Pancreas (tissue), 10 donors: ENCODE measurements at regions not wholly inside any gene's neighbourhood (a gene's known extent, or its start where the extent isn't known, plus 50 kb on each side); places are given as distances from the start of the nearest gene placed in this dataset.

Experiments
- ATAC-seq, 4 donors: fragments of 200-7000 bp; cut with Tn5 transposase; one replicate each; pipeline versions ENCODE4 v1.8.0 to v1.9.1; 2020; ENCODE audit warnings: mild to moderate bottlenecking in 4 of 4, moderate library complexity in 4 of 4
- DNase-seq, 6 donors: peaks; one replicate each; pipeline ENCODE4 v3.0.0-alpha.2; 2020
- FAIRE-seq: peaks from 2 replicates; lab custom pipeline; 2012; peaks lifted over from hg19 to GRCh38; lab: Jason Lieb, UNC
- H3K27ac ChIP-seq, 4 donors: fragments of 200-600 bp; sonication (generic); 1 replicate in 3 of 4; 2 replicates in 1 of 4; pipeline versions ENCODE4 v1.5.0 to v1.8.0; 2020
- H3K27me3 ChIP-seq, 4 donors: fragments of 200-600 bp; one replicate each; pipeline ENCODE4 v1.8.0; 2021
- H3K36me3 ChIP-seq, 3 donors: fragments of 200-600 bp; sonication (generic) in 1 of 3; one replicate each; pipeline versions ENCODE4 v1.5.0 to v1.8.0; 2020 to 2021
- H3K4me1 ChIP-seq, 3 donors: fragments of 200-600 bp; one replicate each; pipeline ENCODE4 v1.8.0; 2021
- H3K4me3 ChIP-seq, 4 donors: fragments of 200-600 bp; sonication (generic) in 2 of 4; one replicate each; pipeline versions ENCODE4 v1.5.0 to v1.8.0; 2020 to 2021
- H3K9me3 ChIP-seq, 4 donors: fragments of 200-600 bp; one replicate each; pipeline ENCODE4 v1.8.0; 2021
- CTCF ChIP-seq, 4 donors: fragments of 200-600 bp; sonication (generic) in 3 of 4; IDR thresholded peaks; one replicate each; pipeline versions ENCODE4 v1.5.0 to v1.8.0; 2021; ENCODE audit warnings: antibody characterized with exemption in 4 of 4
- WGBS, 2 donors: extraction: QIAGEN DNeasy Blood & Tissue Kit; methylation state at CpG; one replicate each; pipeline ENCODE4 v1.1.7; 2013; 5-methylcytosine and 5-hydroxymethylcytosine counted together
- intact Hi-C, 3 donors: fragments of 100-400 bp; cut with DNase I; formaldehyde crosslinking; loops; one replicate each; pipeline versions ENCODE4 v1.11.1 to v1.14.2; 2022
- donor health status: healthy with polysubstance abuse.
- donor health status: DM: no; HTN: no; CAD: no; lungs with moderate emphysema.
- donor health status: DM: no; HTN: no; CAD: no.
- donor health status: control.
- donor health status: control.
- donor health status: Bipolar disorder and iron deficiency.
- donor health status: DM: yes; HTN: yes; CAD: no.
- donor health status: DM: no; HTN: no; CAD: no.
- donor health status: DM: no; HTN: no; CAD: no.
- donor health status: DM: yes; HTN: yes; CAD: no.

GRCh38 chr2:189954989-189955388, 107.5 kb downstream of the MSTN start:
- WGBS, 2 donors = 69 to 73% methylated on average over 3 of the region's 3 CpGs
- no peak for FAIRE-seq

GRCh38 chr2:189952536-189953109, 109.9 kb downstream of the MSTN start:
- peak overlapping the region in 2 of 4 donors; percentile 66 to 71 for H3K27ac ChIP-seq
- peaks cover 0 to 5% (median 0%) of the 10 kb centered on the region in 3 donors for H3K4me1 ChIP-seq
- no peaks in the 10 kb centered on the region for H3K27me3 ChIP-seq
- 83 to 84% methylated on average over 3 of the region's 3 CpGs for WGBS, 2 donors
- H3K9me3 ChIP-seq = no peaks in the 10 kb centered on the region
- DNase-seq = no peak
- no peak for FAIRE-seq
- ATAC-seq = no peak
- H3K4me3 ChIP-seq = no peak overlapping the region
- no peaks in the 10 kb centered on the region for H3K36me3 ChIP-seq
- intact Hi-C loops = no loop called here
- TF ChIP-seq CTCF (IDR thresholded peaks at IDR 0.05) = no peak

More at GRCh38 chr2:189954989-189955388, 107.5 kb downstream of the MSTN start:
- DNase-seq (no peak), ATAC-seq (no peak)
- intact Hi-C loops = no loop called here
- Histone ChIP-seq H3K4me3 (no peak overlapping the region), H3K27ac (no peak overlapping the region), H3K36me3 (no peaks in the 10 kb centered on the region), H3K9me3 (no peaks in the 10 kb centered on the region), H3K27me3 (no peaks in the 10 kb centered on the region), H3K4me1 (peaks cover 0 to 13% (median 12%) of the 10 kb centered on the region in 3 donors)
- TF ChIP-seq CTCF (IDR thresholded peaks at IDR 0.05) = no peak

- H3K4me3 ChIP-seq = no peak overlapping the region
- peak overlapping the region in 2 of 4 donors; percentile 66 to 71 for H3K27ac ChIP-seq
- intact Hi-C loops = no loop called here
- H3K4me1 ChIP-seq = peaks cover 0 to 5% (median 0%) of the 10 kb centered on the region in 3 donors
- H3K36me3 ChIP-seq = no peaks in the 10 kb centered on the region
- DNase-seq (no peak), FAIRE-seq (no peak), ATAC-seq (peak; percentile 67 to 97 (median 86))
- no peaks in the 10 kb centered on the region for H3K9me3 ChIP-seq
- no peaks in the 10 kb centered on the region for H3K27me3 ChIP-seq
- TF ChIP-seq CTCF (IDR thresholded peaks at IDR 0.05) = no peak
- 48 to 49% methylated on average over 2 of the region's 2 CpGs for WGBS, 2 donors
Observed at GRCh38 chr2:189951791-189952535, 110.6 kb downstream of the MSTN start.

GRCh38 chr2:189943009-189943408, 119.5 kb downstream of the MSTN start:
- Histone ChIP-seq H3K27me3 (no peaks in the 10 kb centered on the region), H3K36me3 (no peaks in the 10 kb centered on the region), H3K27ac (no peak overlapping the region), H3K4me1 (no peaks in the 10 kb centered on the region), H3K9me3 (no peaks in the 10 kb centered on the region), H3K4me3 (no peak overlapping the region)
- no peak for TF ChIP-seq CTCF (IDR thresholded peaks at IDR 0.05)
- DNase-seq (no peak), FAIRE-seq (no peak), ATAC-seq (no peak)
- intact Hi-C loops = no loop called here

- no peaks in the 10 kb centered on the region for H3K9me3 ChIP-seq
- H3K27ac ChIP-seq = no peak overlapping the region
- intact Hi-C loops = no loop called here
- H3K27me3 ChIP-seq = no peaks in the 10 kb centered on the region
- WGBS, 2 donors = 78 to 84% methylated on average over 1 of the region's 1 CpG
- ATAC-seq = no peak
- no peak for DNase-seq
- FAIRE-seq = no peak
- no peaks in the 10 kb centered on the region for H3K4me1 ChIP-seq
- no peak overlapping the region for H3K4me3 ChIP-seq
- TF ChIP-seq CTCF (IDR thresholded peaks at IDR 0.05) = no peak
- H3K36me3 ChIP-seq = no peaks in the 10 kb centered on the region
Observed at GRCh38 chr2:189940913-189941312, 121.6 kb downstream of the MSTN start.
